ENCODE measurements at regions not wholly inside any gene's neighbourhood (a gene's known extent, or its start where the extent isn't known, plus 50 kb on each side); places are given as distances from the start of the nearest gene placed in this dataset.
A peak's percentile ranks its signal among the peaks of the same experiment; 100 is the strongest.

GRCh38 chr11:129324533-129325175, 51.0 kb upstream of the BARX2 start:
- no peak for DNase-seq

GRCh38 chr11:129323896-129324502, 51.6 kb upstream of the BARX2 start:
- DNase-seq: no peak

GRCh38 chr11:129322941-129323340, 52.7 kb upstream of the BARX2 start:
- no peak for DNase-seq

GRCh38 chr11:129321076-129321475, 54.6 kb upstream of the BARX2 start:
- DNase-seq: no peak

GRCh38 chr11:129320494-129320893, 55.2 kb upstream of the BARX2 start:
- DNase-seq: no peak

- no peak for DNase-seq
These were observed 55.9 kb upstream of the BARX2 start for GRCh38 chr11:129319751-129320150.

- no peak for DNase-seq
These were observed 56.4 kb upstream of the BARX2 start for GRCh38 chr11:129319201-129319600.

- DNase-seq: peak; percentile 89
These were observed 58.1 kb upstream of the BARX2 start for GRCh38 chr11:129317571-129317970.

GRCh38 chr11:129316781-129317180, 58.9 kb upstream of the BARX2 start:
- DNase-seq: no peak

- DNase-seq: no peak
These were observed 59.7 kb upstream of the BARX2 start for GRCh38 chr11:129315781-129316579.

- DNase-seq: no peak
These were observed 61.3 kb upstream of the BARX2 start for GRCh38 chr11:129314371-129314770.

- DNase-seq: peak; percentile 19
These were observed 61.9 kb upstream of the BARX2 start for GRCh38 chr11:129313541-129314297.

GRCh38 chr11:129312730-129313503, 62.7 kb upstream of the BARX2 start:
- no peak for DNase-seq

GRCh38 chr11:129308241-129308865, 67.3 kb upstream of the BARX2 start:
- DNase-seq: no peak

GRCh38 chr11:129307162-129307561, 68.5 kb upstream of the BARX2 start:
- no peak for DNase-seq

GRCh38 chr11:129302386-129303101, 73.1 kb upstream of the BARX2 start:
- DNase-seq: no peak

GRCh38 chr11:129300099-129300498, 75.5 kb upstream of the BARX2 start:
- DNase-seq: no peak

GRCh38 chr11:129298988-129299387, 76.7 kb upstream of the BARX2 start:
- DNase-seq: no peak

GRCh38 chr11:129295746-129296145, 79.9 kb upstream of the BARX2 start:
- no peak for DNase-seq

- no peak for DNase-seq
These were observed 82.9 kb upstream of the BARX2 start for GRCh38 chr11:129292771-129293170.

- no peak for DNase-seq
These were observed 83.6 kb upstream of the BARX2 start for GRCh38 chr11:129292092-129292491.

Measured in DMS79 treated with DMSO at 0.1 percent for 48 hours (cell line).